Stomach smooth muscle (tissue), 2 donors: ENCODE measurements at regions not wholly inside any gene's neighbourhood (a gene's known extent, or its start where the extent isn't known, plus 50 kb on each side); places are given as distances from the start of the nearest gene placed in this dataset.

Source experiments
- H3K27ac ChIP-seq: one replicate; pipeline ENCODE4 v1.7.0; 2013; ENCODE audit warnings: mild to moderate bottlenecking, low read length, inconsistent platforms
- H3K27me3 ChIP-seq, 2 donors: one replicate each; pipeline ENCODE4 v1.7.0; 2013; ENCODE audit warnings: low read length in 2 of 2; ENCODE audit not compliant: insufficient read depth in 2 of 2, control insufficient read depth in 1 of 2
- H3K36me3 ChIP-seq, 2 donors: one replicate each; pipeline ENCODE4 v1.7.0; 2013; ENCODE audit warnings: low read length in 2 of 2; ENCODE audit not compliant: control insufficient read depth in 2 of 2, insufficient read depth in 2 of 2
- H3K4me1 ChIP-seq: one replicate; pipeline ENCODE4 v1.7.0; 2013; ENCODE audit warnings: low read length; ENCODE audit not compliant: control insufficient read depth, insufficient read depth
- H3K4me3 ChIP-seq, 2 donors: one replicate each; pipeline ENCODE4 v1.7.0; 2013; ENCODE audit warnings: low read length in 2 of 2
- H3K9ac ChIP-seq, 2 donors: one replicate each; pipeline ENCODE4 v1.7.0; 2013; ENCODE audit warnings: low read length in 2 of 2, mild to moderate bottlenecking in 1 of 2
- H3K9me3 ChIP-seq, 2 donors: one replicate each; pipeline ENCODE4 v1.7.0; 2013; ENCODE audit warnings: low read length in 2 of 2; ENCODE audit not compliant: control insufficient read depth in 2 of 2
- donor health status: healthy.
- donor health status: Pancreatic carcinoma.

DNA sequence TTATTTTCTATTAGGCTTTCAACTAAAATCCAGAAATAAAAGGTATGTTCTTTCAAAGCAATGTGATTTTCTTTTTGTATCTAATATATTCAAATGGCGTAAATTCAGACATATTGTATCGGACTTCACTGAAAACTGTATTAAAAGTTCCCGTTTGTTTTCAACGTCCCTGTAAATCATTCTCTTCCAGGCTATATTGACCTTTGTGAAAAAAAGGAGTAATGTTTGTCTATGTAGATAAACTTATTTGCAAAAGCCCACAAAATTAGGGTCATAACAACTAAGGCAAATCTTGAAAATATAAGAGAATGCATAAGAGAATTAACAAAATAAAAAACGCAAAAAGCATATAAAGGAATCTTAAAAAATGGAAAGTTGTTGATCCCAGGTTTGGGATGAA is 1492.4 kb downstream of the AACS start:
- Histone ChIP-seq H3K27ac (no peak overlapping the region), H3K4me3 (no peak overlapping the region), H3K9ac (no peak overlapping the region), H3K27me3 (no peaks in the 10 kb centered on the region), H3K9me3 (peaks cover 0 to 6% of the 10 kb centered on the region in 2 donors), H3K36me3 (no peaks in the 10 kb centered on the region), H3K4me1 (no peaks in the 10 kb centered on the region)

DNA sequence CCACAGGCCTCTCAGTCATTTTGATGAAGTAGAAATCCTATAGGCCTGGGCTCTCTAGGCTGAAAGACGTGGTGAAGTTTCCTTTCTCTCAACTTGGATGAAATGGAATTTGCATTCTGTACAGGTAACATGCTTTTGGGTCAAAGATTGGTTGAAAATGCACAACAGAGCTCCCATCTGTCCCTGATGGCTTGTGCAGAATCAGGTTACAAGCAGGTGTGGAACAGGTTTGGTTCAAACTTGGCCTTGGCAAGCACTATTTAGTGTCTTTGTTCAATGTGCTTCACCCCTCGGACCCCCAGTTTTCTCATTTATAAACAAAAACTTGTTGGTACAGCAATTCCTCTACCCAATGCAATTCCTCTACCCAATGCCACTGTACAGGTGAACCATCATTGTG is 1493.0 kb downstream of the AACS start:
- H3K27ac ChIP-seq: no peak overlapping the region
- no peaks in the 10 kb centered on the region for H3K4me1 ChIP-seq
- no peaks in the 10 kb centered on the region for H3K27me3 ChIP-seq
- H3K9me3 ChIP-seq: peaks cover 0 to 6% of the 10 kb centered on the region in 2 donors
- no peak overlapping the region for H3K4me3 ChIP-seq
- H3K36me3 ChIP-seq: no peaks in the 10 kb centered on the region
- H3K9ac ChIP-seq: no peak overlapping the region

DNA sequence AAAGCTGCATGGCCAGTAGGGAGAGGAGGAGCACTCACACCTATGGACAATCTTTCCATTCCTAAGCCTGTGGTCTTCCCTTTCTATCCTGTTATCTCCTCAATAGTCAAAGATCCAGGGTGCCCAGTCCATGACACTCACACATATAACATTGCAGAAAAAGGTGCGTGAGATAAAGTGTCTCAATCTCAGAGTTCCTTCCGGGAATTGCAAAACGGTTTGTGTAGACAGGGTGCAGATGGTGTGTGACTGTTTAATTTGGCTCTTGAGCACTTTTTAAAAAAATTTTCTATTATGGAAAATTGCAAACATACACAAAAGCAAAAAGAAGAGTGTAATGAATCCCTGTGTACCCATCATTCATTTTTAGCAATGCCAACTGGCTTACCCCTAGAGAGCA is 1493.6 kb downstream of the AACS start:
- no peak overlapping the region for H3K4me3 ChIP-seq

DNA sequence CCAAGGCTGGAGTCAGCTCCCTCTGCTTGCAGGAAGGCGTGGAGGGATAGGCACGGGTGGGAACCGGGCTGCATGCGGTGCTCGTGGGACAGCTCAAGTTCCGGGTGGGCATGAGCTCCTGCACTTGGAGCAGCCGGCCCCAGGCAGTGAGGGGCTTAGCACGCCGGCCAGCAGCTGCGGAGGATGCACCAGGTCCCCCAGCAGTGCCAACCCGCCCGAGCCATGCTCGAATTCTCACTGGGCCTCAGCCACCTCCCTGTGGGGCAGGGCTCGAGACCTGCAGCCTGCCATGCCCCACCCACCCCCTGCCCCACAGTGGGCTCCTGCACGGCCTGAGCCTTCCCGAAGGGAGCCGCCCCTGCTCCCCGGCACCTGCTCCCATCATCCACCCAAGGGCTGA is 1501.8 kb downstream of the AACS start:
- no peaks in the 10 kb centered on the region for H3K4me1 ChIP-seq
- no peak overlapping the region for H3K27ac ChIP-seq
- no peaks in the 10 kb centered on the region for H3K36me3 ChIP-seq
- no peaks in the 10 kb centered on the region for H3K27me3 ChIP-seq
- no peak overlapping the region for H3K9ac ChIP-seq
- H3K9me3 ChIP-seq: no peaks in the 10 kb centered on the region
- no peak overlapping the region for H3K4me3 ChIP-seq

More for the DNA sequence above, 1493.6 kb downstream of the AACS start:
- H3K4me1 ChIP-seq: no peaks in the 10 kb centered on the region
- no peaks in the 10 kb centered on the region for H3K27me3 ChIP-seq
- peaks cover 0 to 1% of the 10 kb centered on the region in 2 donors for H3K9me3 ChIP-seq
- H3K9ac ChIP-seq: no peak overlapping the region
- no peaks in the 10 kb centered on the region for H3K36me3 ChIP-seq
- no peak overlapping the region for H3K27ac ChIP-seq

DNA sequence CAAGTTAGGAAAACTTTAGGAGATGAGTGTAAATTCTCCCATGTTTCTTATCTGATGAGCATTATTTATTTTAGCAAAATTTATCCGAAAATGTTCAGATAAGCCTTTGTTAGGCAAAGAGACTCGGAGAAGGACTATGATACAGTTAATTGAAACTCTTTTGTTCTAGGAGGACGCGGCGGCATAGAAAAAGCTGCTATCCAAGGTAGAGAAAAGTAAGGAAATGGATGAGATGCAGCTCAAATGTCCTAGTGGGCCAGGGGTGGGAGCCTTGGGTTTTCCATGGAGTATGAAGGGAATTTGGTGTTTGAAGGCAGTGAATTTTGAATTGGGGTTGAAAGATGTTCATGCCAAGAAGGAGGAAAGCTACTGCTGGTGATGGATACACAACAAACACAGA is 1504.5 kb downstream of the AACS start:
- H3K4me3 ChIP-seq: no peak overlapping the region
- no peaks in the 10 kb centered on the region for H3K9me3 ChIP-seq
- no peak overlapping the region for H3K9ac ChIP-seq
- H3K4me1 ChIP-seq: no peaks in the 10 kb centered on the region
- no peaks in the 10 kb centered on the region for H3K27me3 ChIP-seq
- no peaks in the 10 kb centered on the region for H3K36me3 ChIP-seq
- H3K27ac ChIP-seq: no peak overlapping the region

DNA sequence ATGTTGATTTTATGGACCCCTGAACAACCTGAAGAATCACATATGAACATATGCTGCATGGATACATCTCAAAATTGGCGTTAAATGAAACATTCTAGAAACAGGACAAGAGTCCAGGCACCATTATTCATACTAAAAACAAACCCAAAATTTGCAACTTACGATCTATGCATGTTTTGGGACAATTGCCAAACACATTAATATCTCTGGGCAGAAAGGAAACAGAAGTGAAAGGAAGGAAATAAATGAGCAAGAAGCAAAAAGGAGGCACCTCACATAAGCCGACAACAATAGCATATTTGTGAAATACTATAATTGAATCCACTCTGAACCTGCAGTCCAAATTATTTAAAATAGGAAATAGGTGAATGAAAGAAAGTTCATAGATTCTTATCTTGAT is 1505.3 kb downstream of the AACS start:
- Histone ChIP-seq H3K27me3 (no peaks in the 10 kb centered on the region), H3K4me1 (no peaks in the 10 kb centered on the region), H3K9me3 (no peaks in the 10 kb centered on the region), H3K9ac (no peak overlapping the region), H3K4me3 (no peak overlapping the region), H3K27ac (no peak overlapping the region), H3K36me3 (no peaks in the 10 kb centered on the region)

DNA sequence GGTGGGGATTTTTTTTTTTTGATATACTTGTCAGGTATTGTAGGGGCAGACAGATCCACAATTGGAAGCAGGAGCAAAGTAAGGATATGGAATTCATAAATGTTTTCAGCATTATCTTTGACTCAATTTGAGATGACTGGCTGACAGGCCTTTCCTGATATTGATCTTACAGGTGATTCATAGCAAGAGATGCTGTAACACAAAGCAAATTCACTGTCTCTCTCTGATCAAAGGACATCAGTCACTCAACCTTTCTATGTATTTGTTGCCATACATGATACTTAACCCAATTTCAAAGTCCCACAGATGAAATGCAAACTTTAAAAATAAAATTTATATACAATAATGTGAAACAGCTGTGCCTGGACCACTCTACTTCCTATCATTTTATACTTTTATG is 1506.9 kb downstream of the AACS start:
- no peaks in the 10 kb centered on the region for H3K9me3 ChIP-seq
- H3K4me1 ChIP-seq: no peaks in the 10 kb centered on the region
- H3K4me3 ChIP-seq: no peak overlapping the region
- no peaks in the 10 kb centered on the region for H3K36me3 ChIP-seq
- no peak overlapping the region for H3K9ac ChIP-seq
- no peak overlapping the region for H3K27ac ChIP-seq
- H3K27me3 ChIP-seq: no peaks in the 10 kb centered on the region

DNA sequence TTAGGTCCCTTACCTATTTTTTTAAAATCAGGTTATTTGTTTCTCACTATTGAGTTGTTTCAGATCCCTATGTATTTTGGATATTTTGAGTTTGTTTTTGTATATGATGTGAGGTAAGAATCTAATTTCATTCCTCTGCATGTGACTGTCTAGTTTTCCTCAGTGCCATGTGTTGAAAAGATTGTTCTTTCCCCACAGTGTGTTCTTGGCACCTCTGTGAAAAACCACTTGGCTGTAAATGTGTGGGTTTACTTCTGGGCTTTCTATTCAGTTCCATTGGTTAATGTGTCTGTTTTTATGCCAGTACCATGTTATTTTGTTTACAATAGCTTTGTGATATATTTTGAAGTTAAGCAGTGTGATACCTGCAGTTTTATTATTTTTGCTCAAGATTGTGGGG is 1516.4 kb downstream of the AACS start:
- Histone ChIP-seq H3K9ac (no peak overlapping the region), H3K27ac (no peak overlapping the region), H3K4me1 (no peaks in the 10 kb centered on the region), H3K4me3 (no peak overlapping the region), H3K9me3 (no peaks in the 10 kb centered on the region), H3K27me3 (no peaks in the 10 kb centered on the region), H3K36me3 (no peaks in the 10 kb centered on the region)

DNA sequence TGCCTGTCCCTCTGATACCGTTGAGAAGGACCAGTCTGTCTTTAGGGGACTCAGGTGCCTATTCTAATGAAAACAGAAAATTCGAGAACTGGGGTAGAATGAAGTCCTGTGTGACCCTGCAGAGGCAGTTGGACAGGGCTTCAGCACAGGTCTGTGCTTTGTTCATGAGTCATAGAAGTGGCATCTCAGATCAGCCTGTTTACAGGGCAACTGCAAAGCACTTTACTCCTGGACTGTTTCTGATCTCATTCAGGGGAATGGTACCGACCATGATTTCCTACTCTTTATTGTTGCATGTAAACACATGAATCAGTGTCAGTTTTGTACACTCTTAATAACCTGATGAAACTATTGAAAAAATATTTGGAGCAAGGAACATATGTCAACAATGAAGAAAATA is 1517.0 kb downstream of the AACS start:
- H3K36me3 ChIP-seq: no peaks in the 10 kb centered on the region
- H3K9me3 ChIP-seq: no peaks in the 10 kb centered on the region
- no peaks in the 10 kb centered on the region for H3K4me1 ChIP-seq
- H3K9ac ChIP-seq: no peak overlapping the region
- H3K27ac ChIP-seq: no peak overlapping the region
- H3K4me3 ChIP-seq: no peak overlapping the region
- H3K27me3 ChIP-seq: no peaks in the 10 kb centered on the region

DNA sequence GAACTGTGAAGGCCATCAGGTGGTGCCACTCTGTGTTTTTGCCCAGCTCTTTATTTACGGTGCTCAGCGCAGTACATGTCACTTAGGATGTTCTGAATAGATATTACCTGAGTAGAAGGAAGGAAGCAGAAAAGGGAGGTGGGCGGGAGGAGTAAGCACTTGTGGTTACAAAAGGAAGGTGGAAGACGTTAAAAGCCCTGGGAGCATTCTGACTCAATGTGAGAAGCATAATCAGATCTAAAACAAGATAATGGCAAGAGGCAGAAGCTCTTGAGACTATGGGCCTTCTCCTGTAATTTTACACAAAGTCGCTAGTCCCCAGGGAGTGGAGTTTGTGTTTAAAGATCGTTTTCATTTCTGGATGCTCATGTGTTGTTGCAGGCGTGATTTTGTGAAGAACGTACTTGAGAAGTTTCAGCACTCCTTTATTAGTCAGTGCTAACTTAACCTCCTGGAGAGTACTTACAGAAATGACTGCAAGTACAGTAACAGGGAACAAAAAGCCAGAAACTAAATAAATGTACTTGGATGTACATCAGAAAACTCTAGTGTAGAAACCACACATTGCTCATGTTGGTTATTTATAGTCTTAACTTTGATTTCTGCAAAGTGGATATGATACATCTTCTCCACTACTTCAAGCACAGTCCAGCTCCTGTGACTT is 1523.5 kb downstream of the AACS start:
- Histone ChIP-seq H3K36me3 (no peaks in the 10 kb centered on the region), H3K4me1 (no peaks in the 10 kb centered on the region), H3K9ac (no peak overlapping the region), H3K27me3 (no peaks in the 10 kb centered on the region), H3K4me3 (no peak overlapping the region), H3K27ac (no peak overlapping the region), H3K9me3 (no peaks in the 10 kb centered on the region)

DNA sequence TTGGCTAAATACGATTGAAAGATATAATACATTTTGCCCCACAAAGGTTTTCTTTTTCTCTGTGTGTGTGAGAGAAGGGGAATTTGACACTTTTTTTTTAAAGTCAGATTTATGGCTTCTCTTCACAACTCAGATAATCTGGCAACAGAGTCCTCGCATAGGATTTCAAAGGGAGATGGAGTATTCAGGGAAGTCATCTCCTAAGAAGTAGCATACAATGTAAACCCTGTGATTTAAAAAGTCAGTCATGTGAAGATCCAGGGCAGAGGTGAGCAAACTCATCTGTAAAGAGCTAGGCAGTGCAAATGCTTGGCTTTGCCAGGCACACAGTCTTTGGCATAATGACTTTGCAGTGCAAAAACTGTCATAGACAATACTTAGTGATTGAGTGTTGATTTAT is 1526.3 kb downstream of the AACS start:
- H3K9ac ChIP-seq: no peak overlapping the region
- H3K4me3 ChIP-seq: no peak overlapping the region
- no peak overlapping the region for H3K27ac ChIP-seq
- H3K4me1 ChIP-seq: no peaks in the 10 kb centered on the region
- H3K36me3 ChIP-seq: no peaks in the 10 kb centered on the region
- H3K27me3 ChIP-seq: no peaks in the 10 kb centered on the region
- peaks cover 0 to 3% of the 10 kb centered on the region in 2 donors for H3K9me3 ChIP-seq
